ENCODE measurements at regions not wholly inside any gene's neighbourhood (a gene's known extent, or its start where the extent isn't known, plus 50 kb on each side); places are given as distances from the start of the nearest gene placed in this dataset.
A peak's percentile ranks its signal among the peaks of the same experiment; 100 is the strongest.

DNA sequence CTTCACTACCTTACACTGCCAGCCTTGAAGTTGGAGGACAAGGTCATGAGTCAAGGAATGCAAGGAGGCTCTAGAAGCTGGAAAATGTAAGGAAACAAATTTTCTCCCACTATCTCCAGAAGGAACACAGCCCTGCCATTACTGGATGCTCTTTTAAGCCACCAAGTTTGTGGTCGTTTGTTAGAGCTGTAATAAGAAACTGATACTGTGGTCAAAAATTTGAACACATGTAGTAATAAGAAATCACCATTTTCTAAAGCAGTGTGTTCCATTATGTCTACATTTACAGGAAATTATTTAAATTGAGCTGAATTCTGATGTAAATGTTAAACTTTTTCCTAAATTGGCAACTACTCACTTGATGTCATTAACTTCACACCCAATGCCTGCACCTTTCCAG is 729.0 kb downstream of the KCNJ3 start:
- no peaks in the 10 kb centered on the region for H3K27me3 ChIP-seq (ENCODE audit: insufficient read depth)
- no peak overlapping the region for H3K4me3 ChIP-seq
- no peak for ATAC-seq
- H2AFZ ChIP-seq, result no peak overlapping the region
- no peaks in the 10 kb centered on the region for H3K79me2 ChIP-seq (replicated peaks; ENCODE audit: insufficient read depth)
- no peak overlapping the region for H3K27ac ChIP-seq (ENCODE audit: low read depth)
- no peak for DNase-seq (ENCODE audit: low spot score)
- no peaks in the 10 kb centered on the region for H3F3A ChIP-seq (replicated peaks; ENCODE audit: low read depth)
- no peaks in the 10 kb centered on the region for H3K4me1 ChIP-seq (ENCODE audit: insufficient read depth)
- no peaks in the 10 kb centered on the region for H4K20me1 ChIP-seq (replicated peaks; ENCODE audit: insufficient read depth)
- TF ChIP-seq EZH2 (IDR thresholded peaks at IDR 0.05; ENCODE audit: low read depth, unreplicated experiment), result no peak
- H3K4me2 ChIP-seq, result no peak overlapping the region
- no peak overlapping the region for H3K27ac Mint-ChIP-seq
- no peaks in the 10 kb centered on the region for H3K9me3 Mint-ChIP-seq
- H3K36me3 Mint-ChIP-seq (ENCODE audit: low read depth), result no peaks in the 10 kb centered on the region
- no peaks in the 10 kb centered on the region for H3K27me3 Mint-ChIP-seq (ENCODE audit: insufficient read depth, low read depth, poor library complexity)
- H3K4me3 Mint-ChIP-seq, result no peak overlapping the region
- no peaks in the 10 kb centered on the region for H3K4me1 Mint-ChIP-seq
- no peaks in the 10 kb centered on the region for H3K36me3 ChIP-seq (ENCODE audit: insufficient read depth)
- no peaks in the 10 kb centered on the region for H3K9me2 ChIP-seq (ENCODE audit: insufficient read depth)

DNA sequence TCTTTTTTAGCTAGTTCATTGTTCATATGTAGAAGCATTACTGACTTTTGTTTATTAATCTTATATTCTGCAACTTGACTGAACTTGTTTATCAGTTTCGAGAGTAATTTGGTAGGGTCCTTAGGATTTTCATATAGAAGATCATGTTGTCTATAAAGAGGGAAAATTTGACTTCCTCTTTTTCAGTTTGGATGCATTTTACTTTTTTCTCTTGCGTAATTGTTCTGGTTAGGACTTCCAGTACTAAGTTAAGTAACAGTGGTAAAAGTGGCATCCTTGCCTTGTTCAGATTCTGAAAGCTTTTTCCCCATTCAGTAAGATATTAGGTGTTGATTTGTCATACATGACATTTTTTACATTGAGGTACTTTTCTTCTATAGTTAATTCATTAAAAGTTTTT is 726.0 kb downstream of the KCNJ3 start:
- no peak overlapping the region for H3K4me3 ChIP-seq

GRCh38 chr2:155418753-155419152 is 720.3 kb downstream of the KCNJ3 start:
- DNase-seq (ENCODE audit: low spot score), result peak; percentile 48
- Histone ChIP-seq H3K4me1 (ENCODE audit: insufficient read depth) (peaks cover 14% of the 10 kb centered on the region), H3K36me3 (ENCODE audit: insufficient read depth) (no peaks in the 10 kb centered on the region; the same call in 1 of the 2 replicates), H3K79me2 (replicated peaks; ENCODE audit: insufficient read depth) (no peaks in the 10 kb centered on the region), H3K4me2 (no peak overlapping the region), H3K27me3 (ENCODE audit: insufficient read depth) (peaks cover 52% of the 10 kb centered on the region), H4K20me1 (replicated peaks; ENCODE audit: insufficient read depth) (no peaks in the 10 kb centered on the region), H2AFZ (no peak overlapping the region), H3K27ac (ENCODE audit: low read depth) (no peak overlapping the region), H3K9me2 (ENCODE audit: insufficient read depth) (no peaks in the 10 kb centered on the region), H3F3A (replicated peaks; ENCODE audit: low read depth) (no peaks in the 10 kb centered on the region), H3K4me3 (no peak overlapping the region)
- TF ChIP-seq NANOG (IDR thresholded peaks at IDR 0.05; ENCODE audit: borderline replicate concordance), result peak; percentile 97
- TF ChIP-seq, protein P1, sequence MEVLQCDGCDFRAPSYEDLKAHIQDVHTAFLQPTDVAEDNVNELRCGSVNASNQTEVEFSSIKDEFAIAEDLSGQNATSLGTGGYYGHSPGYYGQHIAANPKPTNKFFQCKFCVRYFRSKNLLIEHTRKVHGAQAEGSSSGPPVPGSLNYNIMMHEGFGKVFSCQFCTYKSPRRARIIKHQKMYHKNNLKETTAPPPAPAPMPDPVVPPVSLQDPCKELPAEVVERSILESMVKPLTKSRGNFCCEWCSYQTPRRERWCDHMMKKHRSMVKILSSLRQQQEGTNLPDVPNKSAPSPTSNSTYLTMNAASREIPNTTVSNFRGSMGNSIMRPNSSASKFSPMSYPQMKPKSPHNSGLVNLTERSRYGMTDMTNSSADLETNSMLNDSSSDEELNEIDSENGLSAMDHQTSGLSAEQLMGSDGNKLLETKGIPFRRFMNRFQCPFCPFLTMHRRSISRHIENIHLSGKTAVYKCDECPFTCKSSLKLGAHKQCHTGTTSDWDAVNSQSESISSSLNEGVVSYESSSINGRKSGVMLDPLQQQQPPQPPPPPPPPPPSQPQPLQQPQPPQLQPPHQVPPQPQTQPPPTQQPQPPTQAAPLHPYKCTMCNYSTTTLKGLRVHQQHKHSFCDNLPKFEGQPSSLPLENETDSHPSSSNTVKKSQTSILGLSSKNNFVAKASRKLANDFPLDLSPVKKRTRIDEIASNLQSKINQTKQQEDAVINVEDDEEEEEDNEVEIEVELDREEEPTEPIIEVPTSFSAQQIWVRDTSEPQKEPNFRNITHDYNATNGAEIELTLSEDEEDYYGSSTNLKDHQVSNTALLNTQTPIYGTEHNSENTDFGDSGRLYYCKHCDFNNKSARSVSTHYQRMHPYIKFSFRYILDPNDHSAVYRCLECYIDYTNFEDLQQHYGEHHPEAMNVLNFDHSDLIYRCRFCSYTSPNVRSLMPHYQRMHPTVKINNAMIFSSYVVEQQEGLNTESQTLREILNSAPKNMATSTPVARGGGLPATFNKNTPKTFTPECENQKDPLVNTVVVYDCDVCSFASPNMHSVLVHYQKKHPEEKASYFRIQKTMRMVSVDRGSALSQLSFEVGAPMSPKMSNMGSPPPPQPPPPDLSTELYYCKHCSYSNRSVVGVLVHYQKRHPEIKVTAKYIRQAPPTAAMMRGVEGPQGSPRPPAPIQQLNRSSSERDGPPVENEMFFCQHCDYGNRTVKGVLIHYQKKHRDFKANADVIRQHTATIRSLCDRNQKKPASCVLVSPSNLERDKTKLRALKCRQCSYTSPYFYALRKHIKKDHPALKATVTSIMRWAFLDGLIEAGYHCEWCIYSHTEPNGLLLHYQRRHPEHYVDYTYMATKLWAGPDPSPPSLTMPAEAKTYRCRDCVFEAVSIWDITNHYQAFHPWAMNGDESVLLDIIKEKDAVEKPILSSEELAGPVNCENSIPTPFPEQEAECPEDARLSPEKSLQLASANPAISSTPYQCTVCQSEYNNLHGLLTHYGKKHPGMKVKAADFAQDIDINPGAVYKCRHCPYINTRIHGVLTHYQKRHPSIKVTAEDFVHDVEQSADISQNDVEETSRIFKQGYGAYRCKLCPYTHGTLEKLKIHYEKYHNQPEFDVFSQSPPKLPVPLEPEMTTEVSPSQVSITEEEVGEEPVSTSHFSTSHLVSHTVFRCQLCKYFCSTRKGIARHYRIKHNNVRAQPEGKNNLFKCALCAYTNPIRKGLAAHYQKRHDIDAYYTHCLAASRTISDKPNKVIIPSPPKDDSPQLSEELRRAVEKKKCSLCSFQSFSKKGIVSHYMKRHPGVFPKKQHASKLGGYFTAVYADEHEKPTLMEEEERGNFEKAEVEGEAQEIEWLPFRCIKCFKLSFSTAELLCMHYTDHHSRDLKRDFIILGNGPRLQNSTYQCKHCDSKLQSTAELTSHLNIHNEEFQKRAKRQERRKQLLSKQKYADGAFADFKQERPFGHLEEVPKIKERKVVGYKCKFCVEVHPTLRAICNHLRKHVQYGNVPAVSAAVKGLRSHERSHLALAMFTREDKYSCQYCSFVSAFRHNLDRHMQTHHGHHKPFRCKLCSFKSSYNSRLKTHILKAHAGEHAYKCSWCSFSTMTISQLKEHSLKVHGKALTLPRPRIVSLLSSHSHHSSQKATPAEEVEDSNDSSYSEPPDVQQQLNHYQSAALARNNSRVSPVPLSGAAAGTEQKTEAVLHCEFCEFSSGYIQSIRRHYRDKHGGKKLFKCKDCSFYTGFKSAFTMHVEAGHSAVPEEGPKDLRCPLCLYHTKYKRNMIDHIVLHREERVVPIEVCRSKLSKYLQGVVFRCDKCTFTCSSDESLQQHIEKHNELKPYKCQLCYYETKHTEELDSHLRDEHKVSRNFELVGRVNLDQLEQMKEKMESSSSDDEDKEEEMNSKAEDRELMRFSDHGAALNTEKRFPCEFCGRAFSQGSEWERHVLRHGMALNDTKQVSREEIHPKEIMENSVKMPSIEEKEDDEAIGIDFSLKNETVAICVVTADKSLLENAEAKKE (CRISPR knock-in tag; IDR thresholded peaks at IDR 0.05), result no peak
- peaks cover 24% of the 10 kb centered on the region for H3K9me3 Mint-ChIP-seq
- peaks cover 5% of the 10 kb centered on the region; the same call in 2 of the 3 replicates for H3K4me1 Mint-ChIP-seq
- no peak for ATAC-seq
- H3K27ac Mint-ChIP-seq, result no peak overlapping the region
- peaks cover 23% of the 10 kb centered on the region; the same call in 2 of the 3 replicates for H3K36me3 Mint-ChIP-seq (ENCODE audit: low read depth)
- peaks cover 5% of the 10 kb centered on the region for H3K27me3 Mint-ChIP-seq (ENCODE audit: insufficient read depth, low read depth, poor library complexity)
- no peak overlapping the region for H3K4me3 Mint-ChIP-seq

More for the DNA sequence above, 726.0 kb downstream of the KCNJ3 start:
- no peak overlapping the region for H3K27ac ChIP-seq (ENCODE audit: low read depth)
- TF ChIP-seq POLR2AphosphoS5 (IDR thresholded peaks at IDR 0.05; ENCODE audit: low read depth) (no peak), ZNF331 (CRISPR knock-in tag; IDR thresholded peaks at IDR 0.05; ENCODE audit: low read depth) (no peak), CREB1 (CRISPR knock-in tag; IDR thresholded peaks at IDR 0.05; ENCODE audit: low read depth) (no peak)
- TF ChIP-seq, protein P2, sequence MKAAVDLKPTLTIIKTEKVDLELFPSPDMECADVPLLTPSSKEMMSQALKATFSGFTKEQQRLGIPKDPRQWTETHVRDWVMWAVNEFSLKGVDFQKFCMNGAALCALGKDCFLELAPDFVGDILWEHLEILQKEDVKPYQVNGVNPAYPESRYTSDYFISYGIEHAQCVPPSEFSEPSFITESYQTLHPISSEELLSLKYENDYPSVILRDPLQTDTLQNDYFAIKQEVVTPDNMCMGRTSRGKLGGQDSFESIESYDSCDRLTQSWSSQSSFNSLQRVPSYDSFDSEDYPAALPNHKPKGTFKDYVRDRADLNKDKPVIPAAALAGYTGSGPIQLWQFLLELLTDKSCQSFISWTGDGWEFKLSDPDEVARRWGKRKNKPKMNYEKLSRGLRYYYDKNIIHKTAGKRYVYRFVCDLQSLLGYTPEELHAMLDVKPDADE (IDR thresholded peaks at IDR 0.05), result no peak
- Mint-ChIP-seq H3K27ac (no peak overlapping the region), H3K4me3 (no peak overlapping the region), H3K36me3 (ENCODE audit: low read depth) (no peaks in the 10 kb centered on the region), H3K4me1 (no peaks in the 10 kb centered on the region), H3K9me3 (no peaks in the 10 kb centered on the region), H3K27me3 (ENCODE audit: insufficient read depth, low read depth, poor library complexity) (peaks cover 2% of the 10 kb centered on the region)
- ATAC-seq (no peak), DNase-seq (ENCODE audit: low spot score) (no peak)
- no peaks in the 10 kb centered on the region for H3K9me2 ChIP-seq (ENCODE audit: insufficient read depth)
- peaks cover 26% of the 10 kb centered on the region for H3K27me3 ChIP-seq (ENCODE audit: insufficient read depth)
- H4K20me1 ChIP-seq (replicated peaks; ENCODE audit: insufficient read depth), result no peaks in the 10 kb centered on the region
- H3F3A ChIP-seq (replicated peaks; ENCODE audit: low read depth), result no peaks in the 10 kb centered on the region
- H2AFZ ChIP-seq, result no peak overlapping the region
- H3K79me2 ChIP-seq (replicated peaks; ENCODE audit: insufficient read depth), result no peaks in the 10 kb centered on the region
- no peaks in the 10 kb centered on the region for H3K36me3 ChIP-seq (ENCODE audit: insufficient read depth)
- no peaks in the 10 kb centered on the region for H3K4me1 ChIP-seq (ENCODE audit: insufficient read depth)
- H3K4me2 ChIP-seq, result no peak overlapping the region

Data from GM23338 (cell line).